SK-N-SH (cell line): ENCODE measurements at regions not wholly inside any gene's neighbourhood (a gene's known extent, or its start where the extent isn't known, plus 50 kb on each side); places are given as distances from the start of the nearest gene placed in this dataset.

Experiments used
- EZH2phosphoT487 ChIP-seq: fragments of 200-600 bp; sonication (generic); IDR thresholded peaks from 2 replicates; pipeline ENCODE4 v1.6.1; 2017; ENCODE audit warnings: low read depth, mixed run types, mild to moderate bottlenecking, antibody characterized with exemption, moderate library complexity, borderline replicate concordance
- FOSL2 ChIP-seq: IDR thresholded peaks from 2 replicates; pipeline ENCODE4 v1.4.0; 2012; ENCODE audit warnings: low read depth, mild to moderate bottlenecking, moderate library complexity, borderline replicate concordance
- GABPA ChIP-seq: IDR thresholded peaks from 2 replicates; pipeline ENCODE4 v1.4.0; 2012; ENCODE audit warnings: low read depth, mild to moderate bottlenecking
- GATA2 ChIP-seq: sonication (generic); formaldehyde crosslinking; IDR thresholded peaks from 2 replicates; pipeline ENCODE4 v1.5.0; 2020; ENCODE audit warnings: mild to moderate bottlenecking, missing genetic modification reagents
- NFIC ChIP-seq: IDR thresholded peaks from 2 replicates; pipeline ENCODE4 v1.4.0; 2012; ENCODE audit warnings: borderline replicate concordance
- TF ChIP-seq, protein P1 (sequence below): fragments of 200-600 bp; sonication (generic); IDR thresholded peaks from 2 replicates; pipeline ENCODE4 v1.6.1; 2017; ENCODE audit warnings: antibody characterized with exemption, mild to moderate bottlenecking, moderate library complexity

DNA sequence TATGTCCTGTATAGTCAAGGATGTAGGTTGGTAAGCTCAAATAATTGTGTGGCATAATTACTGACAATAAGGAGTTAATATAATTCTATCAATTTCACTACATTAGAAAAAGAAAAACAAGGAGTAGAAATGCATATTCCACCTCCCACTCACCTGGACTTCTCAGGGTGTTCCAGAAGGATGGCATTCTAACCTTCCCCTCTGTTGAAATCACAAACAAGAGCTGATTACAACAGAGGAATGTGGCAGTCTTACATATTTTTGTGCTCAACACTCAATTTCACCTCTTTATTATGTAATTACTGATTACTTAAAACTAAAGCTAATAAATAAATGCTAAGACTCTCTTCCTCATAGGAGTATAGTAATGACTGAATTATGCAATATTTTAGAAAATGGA is 745.3 kb downstream of the DTWD2 start:
- TF ChIP-seq, protein P1, sequence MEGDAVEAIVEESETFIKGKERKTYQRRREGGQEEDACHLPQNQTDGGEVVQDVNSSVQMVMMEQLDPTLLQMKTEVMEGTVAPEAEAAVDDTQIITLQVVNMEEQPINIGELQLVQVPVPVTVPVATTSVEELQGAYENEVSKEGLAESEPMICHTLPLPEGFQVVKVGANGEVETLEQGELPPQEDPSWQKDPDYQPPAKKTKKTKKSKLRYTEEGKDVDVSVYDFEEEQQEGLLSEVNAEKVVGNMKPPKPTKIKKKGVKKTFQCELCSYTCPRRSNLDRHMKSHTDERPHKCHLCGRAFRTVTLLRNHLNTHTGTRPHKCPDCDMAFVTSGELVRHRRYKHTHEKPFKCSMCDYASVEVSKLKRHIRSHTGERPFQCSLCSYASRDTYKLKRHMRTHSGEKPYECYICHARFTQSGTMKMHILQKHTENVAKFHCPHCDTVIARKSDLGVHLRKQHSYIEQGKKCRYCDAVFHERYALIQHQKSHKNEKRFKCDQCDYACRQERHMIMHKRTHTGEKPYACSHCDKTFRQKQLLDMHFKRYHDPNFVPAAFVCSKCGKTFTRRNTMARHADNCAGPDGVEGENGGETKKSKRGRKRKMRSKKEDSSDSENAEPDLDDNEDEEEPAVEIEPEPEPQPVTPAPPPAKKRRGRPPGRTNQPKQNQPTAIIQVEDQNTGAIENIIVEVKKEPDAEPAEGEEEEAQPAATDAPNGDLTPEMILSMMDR = no peak
- TF ChIP-seq EZH2phosphoT487 = no peak
- no peak for TF ChIP-seq GABPA
- no peak for TF ChIP-seq FOSL2
- no peak for TF ChIP-seq GATA2
- no peak for TF ChIP-seq NFIC
